Pancreas (tissue), 10 donors: ENCODE measurements at regions not wholly inside any gene's neighbourhood (a gene's known extent, or its start where the extent isn't known, plus 50 kb on each side); places are given as distances from the start of the nearest gene placed in this dataset.

Experiments
- ATAC-seq, 4 donors: fragments of 200-7000 bp; cut with Tn5 transposase; one replicate each; pipeline versions ENCODE4 v1.8.0 to v1.9.1; 2020; ENCODE audit warnings: mild to moderate bottlenecking in 4 of 4, moderate library complexity in 4 of 4
- DNase-seq, 6 donors: peaks; one replicate each; pipeline ENCODE4 v3.0.0-alpha.2; 2020
- FAIRE-seq: peaks from 2 replicates; lab custom pipeline; 2012; peaks lifted over from hg19 to GRCh38; lab: Jason Lieb, UNC
- H3K27ac ChIP-seq, 4 donors: fragments of 200-600 bp; sonication (generic); 1 replicate in 3 of 4; 2 replicates in 1 of 4; pipeline versions ENCODE4 v1.5.0 to v1.8.0; 2020
- H3K27me3 ChIP-seq, 4 donors: fragments of 200-600 bp; one replicate each; pipeline ENCODE4 v1.8.0; 2021
- H3K36me3 ChIP-seq, 3 donors: fragments of 200-600 bp; sonication (generic) in 1 of 3; one replicate each; pipeline versions ENCODE4 v1.5.0 to v1.8.0; 2020 to 2021
- H3K4me1 ChIP-seq, 3 donors: fragments of 200-600 bp; one replicate each; pipeline ENCODE4 v1.8.0; 2021
- H3K4me3 ChIP-seq, 4 donors: fragments of 200-600 bp; sonication (generic) in 2 of 4; one replicate each; pipeline versions ENCODE4 v1.5.0 to v1.8.0; 2020 to 2021
- H3K9me3 ChIP-seq, 4 donors: fragments of 200-600 bp; one replicate each; pipeline ENCODE4 v1.8.0; 2021
- WGBS, 2 donors: extraction: QIAGEN DNeasy Blood & Tissue Kit; methylation state at CpG; one replicate each; pipeline ENCODE4 v1.1.7; 2013; 5-methylcytosine and 5-hydroxymethylcytosine counted together
- intact Hi-C, 3 donors: fragments of 100-400 bp; cut with DNase I; formaldehyde crosslinking; loops; one replicate each; pipeline versions ENCODE4 v1.11.1 to v1.14.2; 2022
- TF ChIP-seq, protein P1 (sequence below), 4 donors: fragments of 200-600 bp; sonication (generic) in 3 of 4; IDR thresholded peaks; one replicate each; pipeline versions ENCODE4 v1.5.0 to v1.8.0; 2021; ENCODE audit warnings: antibody characterized with exemption in 4 of 4
- donor health status: healthy with polysubstance abuse.
- donor health status: DM: no; HTN: no; CAD: no; lungs with moderate emphysema.
- donor health status: DM: no; HTN: no; CAD: no.
- donor health status: control.
- donor health status: control.
- donor health status: Bipolar disorder and iron deficiency.
- donor health status: DM: yes; HTN: yes; CAD: no.
- donor health status: DM: no; HTN: no; CAD: no.
- donor health status: DM: no; HTN: no; CAD: no.
- donor health status: DM: yes; HTN: yes; CAD: no.

DNA sequence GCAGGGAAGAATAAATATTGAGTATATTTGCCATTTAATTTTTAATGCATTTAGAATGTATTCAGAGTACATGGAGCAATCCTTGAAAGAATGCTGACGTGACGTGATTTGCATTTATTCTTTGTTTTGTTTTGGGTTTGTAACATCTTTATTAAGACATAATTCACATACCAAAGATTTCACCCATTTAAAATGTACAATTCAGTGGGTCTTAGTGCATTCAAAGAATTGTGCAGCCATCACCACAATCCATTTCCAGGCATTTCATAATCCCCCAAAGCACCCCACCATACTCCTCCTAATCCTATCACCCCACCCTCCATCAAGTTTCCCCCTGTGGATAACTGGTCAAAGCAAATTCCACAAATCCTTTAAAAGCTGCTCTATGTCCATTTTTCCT, 87.4 kb downstream of the FAM9B start:
- no peaks in the 10 kb centered on the region for H3K4me1 ChIP-seq
- H3K9me3 ChIP-seq = no peaks in the 10 kb centered on the region
- peaks cover 0 to 5% (median 0%) of the 10 kb centered on the region in 4 donors for H3K27me3 ChIP-seq
- intact Hi-C loops = no loop called here
- 61 to 64% methylated on average over 2 of the region's 2 CpGs for WGBS, 2 donors
- TF ChIP-seq, protein P1, sequence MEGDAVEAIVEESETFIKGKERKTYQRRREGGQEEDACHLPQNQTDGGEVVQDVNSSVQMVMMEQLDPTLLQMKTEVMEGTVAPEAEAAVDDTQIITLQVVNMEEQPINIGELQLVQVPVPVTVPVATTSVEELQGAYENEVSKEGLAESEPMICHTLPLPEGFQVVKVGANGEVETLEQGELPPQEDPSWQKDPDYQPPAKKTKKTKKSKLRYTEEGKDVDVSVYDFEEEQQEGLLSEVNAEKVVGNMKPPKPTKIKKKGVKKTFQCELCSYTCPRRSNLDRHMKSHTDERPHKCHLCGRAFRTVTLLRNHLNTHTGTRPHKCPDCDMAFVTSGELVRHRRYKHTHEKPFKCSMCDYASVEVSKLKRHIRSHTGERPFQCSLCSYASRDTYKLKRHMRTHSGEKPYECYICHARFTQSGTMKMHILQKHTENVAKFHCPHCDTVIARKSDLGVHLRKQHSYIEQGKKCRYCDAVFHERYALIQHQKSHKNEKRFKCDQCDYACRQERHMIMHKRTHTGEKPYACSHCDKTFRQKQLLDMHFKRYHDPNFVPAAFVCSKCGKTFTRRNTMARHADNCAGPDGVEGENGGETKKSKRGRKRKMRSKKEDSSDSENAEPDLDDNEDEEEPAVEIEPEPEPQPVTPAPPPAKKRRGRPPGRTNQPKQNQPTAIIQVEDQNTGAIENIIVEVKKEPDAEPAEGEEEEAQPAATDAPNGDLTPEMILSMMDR (IDR thresholded peaks at IDR 0.05) = no peak
- H3K27ac ChIP-seq = no peak overlapping the region
- H3K36me3 ChIP-seq = no peaks in the 10 kb centered on the region
- DNase-seq (no peak), FAIRE-seq (no peak), ATAC-seq (no peak)
- H3K4me3 ChIP-seq = no peak overlapping the region

DNA sequence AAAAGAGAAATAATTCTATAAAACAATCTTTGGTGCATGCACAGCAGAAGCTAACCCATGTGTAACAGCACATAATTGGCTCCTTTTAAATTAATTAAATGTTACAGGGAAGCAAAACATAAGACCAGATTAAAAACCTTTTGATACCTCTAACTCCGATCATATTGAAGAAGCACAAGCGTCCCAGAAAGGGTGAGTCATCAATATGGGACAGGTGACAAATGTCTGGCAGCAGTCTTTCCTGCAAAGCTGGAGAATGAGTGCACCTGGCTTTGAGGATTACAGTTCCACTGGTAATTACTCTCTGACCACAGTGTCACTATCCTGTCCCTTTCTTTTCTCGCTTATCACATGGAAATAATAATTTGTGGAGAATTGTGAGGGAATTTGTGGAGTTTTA, 94.6 kb downstream of the FAM9B start:
- no peak overlapping the region for H3K4me3 ChIP-seq
- ATAC-seq (no peak), DNase-seq (no peak), FAIRE-seq (no peak)
- no peaks in the 10 kb centered on the region for H3K36me3 ChIP-seq
- 30 to 41% methylated on average over 3 of the region's 3 CpGs for WGBS, 2 donors
- no peak overlapping the region for H3K27ac ChIP-seq
- intact Hi-C loops = no loop called here
- H3K4me1 ChIP-seq = no peaks in the 10 kb centered on the region
- H3K9me3 ChIP-seq = no peaks in the 10 kb centered on the region
- TF ChIP-seq, protein P1 (IDR thresholded peaks at IDR 0.05) = no peak
- H3K27me3 ChIP-seq = peaks cover 0 to 4% (median 0%) of the 10 kb centered on the region in 4 donors

DNA sequence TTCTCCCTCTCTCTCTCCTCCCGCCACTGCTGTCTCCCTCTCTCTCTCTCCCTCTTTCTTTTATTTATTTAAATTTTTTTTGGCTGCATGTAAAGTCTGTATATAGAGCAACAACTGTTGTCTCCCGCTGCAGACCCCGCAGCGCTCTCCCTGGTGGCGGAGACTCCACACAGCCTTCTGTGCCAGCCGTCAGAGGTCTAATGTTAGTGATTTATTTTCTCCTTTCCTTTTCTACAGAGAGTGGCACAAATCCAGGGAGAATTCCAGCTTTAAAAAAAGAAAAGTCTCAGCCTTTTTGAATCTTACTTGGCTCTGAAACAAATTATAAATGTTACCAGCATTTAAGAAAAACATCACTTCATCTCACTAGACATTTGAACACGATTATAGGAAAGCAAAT, 106.2 kb downstream of the FAM9B start:
- Histone ChIP-seq H3K36me3 (no peaks in the 10 kb centered on the region), H3K9me3 (no peaks in the 10 kb centered on the region), H3K4me3 (no peak overlapping the region), H3K4me1 (no peaks in the 10 kb centered on the region), H3K27ac (no peak overlapping the region), H3K27me3 (peaks cover 0 to 21% (median under 1%) of the 10 kb centered on the region in 4 donors)
- DNase-seq (no peak), ATAC-seq (no peak), FAIRE-seq (no peak)
- intact Hi-C loops = no loop called here
- WGBS, 2 donors = 57 to 67% methylated on average over 7 of the region's 7 CpGs
- TF ChIP-seq, protein P1 (IDR thresholded peaks at IDR 0.05) = no peak

DNA sequence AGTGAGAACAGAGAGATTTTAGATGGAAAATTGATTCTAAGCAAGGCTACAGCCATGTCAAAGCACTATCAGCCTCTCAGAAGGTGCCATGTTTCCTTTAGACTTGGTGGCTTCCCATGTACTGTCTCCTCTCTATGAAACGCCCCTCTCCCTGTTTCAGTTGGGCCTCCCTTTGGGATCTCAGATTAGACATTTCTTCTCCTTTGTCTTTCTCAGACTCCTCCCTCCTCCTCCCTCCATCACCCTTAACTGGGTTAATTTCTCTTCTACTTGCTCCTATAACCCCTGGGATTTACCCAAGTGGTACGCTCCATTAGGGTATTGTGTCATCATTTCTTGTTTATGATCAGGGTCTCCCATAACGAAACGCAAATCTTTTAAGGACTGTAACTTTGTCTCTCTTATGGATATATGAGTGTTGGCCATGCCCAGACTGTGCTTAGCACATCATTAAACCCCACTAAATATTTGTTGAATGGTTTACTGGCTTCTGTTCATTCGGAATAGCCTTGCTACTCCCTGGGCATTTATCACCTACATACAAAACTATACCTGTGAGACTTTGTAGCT, 106.8 kb downstream of the FAM9B start:
- peaks cover 0 to 26% (median 2%) of the 10 kb centered on the region in 4 donors for H3K27me3 ChIP-seq
- no peaks in the 10 kb centered on the region for H3K36me3 ChIP-seq
- 54 to 65% methylated on average over 5 of the region's 5 CpGs for WGBS, 2 donors
- no peak overlapping the region for H3K27ac ChIP-seq
- H3K4me3 ChIP-seq = no peak overlapping the region
- DNase-seq (no peak), ATAC-seq (no peak), FAIRE-seq (no peak)
- no peaks in the 10 kb centered on the region for H3K9me3 ChIP-seq
- intact Hi-C loops = no loop called here
- no peaks in the 10 kb centered on the region for H3K4me1 ChIP-seq
- TF ChIP-seq, protein P1 (IDR thresholded peaks at IDR 0.05) = no peak

DNA sequence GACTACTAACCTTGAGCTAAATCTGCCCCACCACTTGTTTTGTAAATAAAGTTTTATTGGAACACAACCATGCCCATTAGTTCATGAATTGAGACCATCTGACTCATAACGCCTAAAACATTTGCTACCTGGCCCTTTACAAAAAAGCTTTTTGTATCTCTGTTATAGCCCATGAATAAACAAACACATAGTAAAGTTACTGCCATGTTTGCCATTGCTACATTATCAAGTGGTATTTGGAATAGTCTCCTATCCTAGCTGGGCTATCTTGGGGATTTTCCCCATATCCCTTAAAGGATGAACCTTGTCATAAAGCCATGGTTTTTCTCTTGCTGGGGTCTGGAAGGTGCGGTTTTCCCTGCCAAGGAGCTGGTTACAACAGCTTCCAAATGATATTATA, 112.3 kb downstream of the FAM9B start:
- intact Hi-C loops = no loop called here
- DNase-seq (no peak), FAIRE-seq (no peak), ATAC-seq (no peak)
- Histone ChIP-seq H3K9me3 (no peaks in the 10 kb centered on the region), H3K4me1 (no peaks in the 10 kb centered on the region), H3K27ac (no peak overlapping the region), H3K4me3 (no peak overlapping the region), H3K36me3 (no peaks in the 10 kb centered on the region), H3K27me3 (peaks cover 0 to 26% (median 4%) of the 10 kb centered on the region in 4 donors)
- 50 to 52% methylated on average over 2 of the region's 2 CpGs for WGBS, 2 donors
- TF ChIP-seq, protein P1 (IDR thresholded peaks at IDR 0.05) = no peak
